Stimulated activated CD8-positive, alpha-beta memory T cell treated with anti-CD3 and anti-CD28 coated beads, Interleukin-2, amount 100 ng/mL, for 1 hour (primary cell): ENCODE measurements at regions not wholly inside any gene's neighbourhood (a gene's known extent, or its start where the extent isn't known, plus 50 kb on each side); places are given as distances from the start of the nearest gene placed in this dataset.
"Not testable (repeated sequence)": the region's sequence is repeated elsewhere in the genome, so short reads cannot be mapped to it uniquely, and the experiment has no call there.

Experiments
- DNase-seq, 2 donors: peaks; one replicate each; pipeline ENCODE4 v3.0.0-alpha.2; 2020; ENCODE audit warnings: low read depth in 2 of 2

- DNase-seq: no peak
Observed at GRCh38 chr14:96686126-96686525, 111.1 kb upstream of the VRK1 start.

- DNase-seq: no peak
Observed at GRCh38 chr14:96688629-96689028, 108.6 kb upstream of the VRK1 start.

GRCh38 chr14:96690713-96691383 is 106.3 kb upstream of the VRK1 start:
- DNase-seq: no peak

GRCh38 chr14:96693252-96693820 is 103.8 kb upstream of the VRK1 start:
- DNase-seq: no peak

GRCh38 chr14:96693987-96694386 is 103.2 kb upstream of the VRK1 start:
- DNase-seq: no peak

GRCh38 chr14:96698960-96699539 is 98.1 kb upstream of the VRK1 start:
- DNase-seq: no peak

- no peak for DNase-seq
Observed at GRCh38 chr14:96699666-96700065, 97.5 kb upstream of the VRK1 start.

GRCh38 chr14:96702831-96703230 is 94.4 kb upstream of the VRK1 start:
- no peak for DNase-seq

GRCh38 chr14:96705422-96706092 is 91.6 kb upstream of the VRK1 start:
- DNase-seq: no peak

GRCh38 chr14:96706893-96707292 is 90.3 kb upstream of the VRK1 start:
- no peak for DNase-seq

- DNase-seq: no peak
Observed at GRCh38 chr14:96710060-96710666, 87.0 kb upstream of the VRK1 start.

GRCh38 chr14:96711559-96712267 is 85.5 kb upstream of the VRK1 start:
- no peak for DNase-seq

GRCh38 chr14:96713426-96713825 is 83.8 kb upstream of the VRK1 start:
- DNase-seq: no peak

GRCh38 chr14:96714537-96714936 is 82.6 kb upstream of the VRK1 start:
- not testable (repeated sequence) for DNase-seq

- DNase-seq: no peak
Observed at GRCh38 chr14:96717116-96717515, 80.1 kb upstream of the VRK1 start.

- DNase-seq: no peak
Observed at GRCh38 chr14:96718407-96718806, 78.8 kb upstream of the VRK1 start.

GRCh38 chr14:96720702-96721101 is 76.5 kb upstream of the VRK1 start:
- not testable (repeated sequence) for DNase-seq

- no peak for DNase-seq
Observed at GRCh38 chr14:96722736-96723135, 74.4 kb upstream of the VRK1 start.

GRCh38 chr14:96723946-96724345 is 73.2 kb upstream of the VRK1 start:
- no peak for DNase-seq

- DNase-seq: no peak
Observed at GRCh38 chr14:96725232-96725631, 72.0 kb upstream of the VRK1 start.

- DNase-seq: no peak
Observed at GRCh38 chr14:96727073-96727472, 70.1 kb upstream of the VRK1 start.

GRCh38 chr14:96727491-96727890 is 69.7 kb upstream of the VRK1 start:
- DNase-seq: no peak
